Left ventricle myocardium inferior (tissue), 1 donor: ENCODE measurements at regions not wholly inside any gene's neighbourhood (a gene's known extent, or its start where the extent isn't known, plus 50 kb on each side); places are given as distances from the start of the nearest gene placed in this dataset.

Experiments
- DNase-seq: peaks from one replicate; pipeline ENCODE4 v3.0.0-alpha.2; 2020
- H3K27ac ChIP-seq: fragments of 200-600 bp; replicated peaks from 2 replicates; pipeline ENCODE4 v1.8.0; 2021
- H3K27me3 ChIP-seq: fragments of 200-600 bp; 2 replicates; pipeline ENCODE4 v1.8.0; 2021; ENCODE audit warnings: low read depth
- H3K36me3 ChIP-seq: fragments of 200-600 bp; 2 replicates; pipeline ENCODE4 v1.8.0; 2021
- H3K4me1 ChIP-seq: fragments of 200-600 bp; 2 replicates; pipeline ENCODE4 v1.8.0; 2021
- H3K4me3 ChIP-seq: fragments of 200-600 bp; 2 replicates; pipeline ENCODE4 v1.8.0; 2021; ENCODE audit warnings: mild to moderate bottlenecking, moderate library complexity
- H3K9me3 ChIP-seq: fragments of 200-600 bp; replicated peaks from 2 replicates; pipeline ENCODE4 v1.8.0; 2021
- intact Hi-C: fragments of 100-400 bp; cut with micrococcal nuclease; formaldehyde crosslinking; loops from one replicate; pipeline ENCODE4 v1.11.0; 2022
- TF ChIP-seq, protein P1 (sequence below): fragments of 200-600 bp; IDR thresholded peaks from 2 replicates; pipeline ENCODE4 v1.8.0; 2021; ENCODE audit warnings: antibody characterized with exemption, mild to moderate bottlenecking, borderline replicate concordance
- donor health status: DM: no; HTN: yes; CAD: no; lungs with severe emphysema.

GRCh38 chr5:135683189-135683588 lies 104.4 kb upstream of the CXCL14 start:
- intact Hi-C loops: no loop called here
- peaks cover 9% of the 10 kb centered on the region for H3K27me3 ChIP-seq

GRCh38 chr5:135680713-135681112 lies 101.9 kb upstream of the CXCL14 start:
- no peak for DNase-seq
- peaks cover 63% of the 10 kb centered on the region for H3K9me3 ChIP-seq
- TF ChIP-seq, protein P1, sequence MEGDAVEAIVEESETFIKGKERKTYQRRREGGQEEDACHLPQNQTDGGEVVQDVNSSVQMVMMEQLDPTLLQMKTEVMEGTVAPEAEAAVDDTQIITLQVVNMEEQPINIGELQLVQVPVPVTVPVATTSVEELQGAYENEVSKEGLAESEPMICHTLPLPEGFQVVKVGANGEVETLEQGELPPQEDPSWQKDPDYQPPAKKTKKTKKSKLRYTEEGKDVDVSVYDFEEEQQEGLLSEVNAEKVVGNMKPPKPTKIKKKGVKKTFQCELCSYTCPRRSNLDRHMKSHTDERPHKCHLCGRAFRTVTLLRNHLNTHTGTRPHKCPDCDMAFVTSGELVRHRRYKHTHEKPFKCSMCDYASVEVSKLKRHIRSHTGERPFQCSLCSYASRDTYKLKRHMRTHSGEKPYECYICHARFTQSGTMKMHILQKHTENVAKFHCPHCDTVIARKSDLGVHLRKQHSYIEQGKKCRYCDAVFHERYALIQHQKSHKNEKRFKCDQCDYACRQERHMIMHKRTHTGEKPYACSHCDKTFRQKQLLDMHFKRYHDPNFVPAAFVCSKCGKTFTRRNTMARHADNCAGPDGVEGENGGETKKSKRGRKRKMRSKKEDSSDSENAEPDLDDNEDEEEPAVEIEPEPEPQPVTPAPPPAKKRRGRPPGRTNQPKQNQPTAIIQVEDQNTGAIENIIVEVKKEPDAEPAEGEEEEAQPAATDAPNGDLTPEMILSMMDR: no peak

More at GRCh38 chr5:135683189-135683588, 104.4 kb upstream of the CXCL14 start:
- Histone ChIP-seq H3K4me3 (no peak overlapping the region), H3K4me1 (no peaks in the 10 kb centered on the region), H3K27ac (no peak overlapping the region), H3K36me3 (no peaks in the 10 kb centered on the region), H3K9me3 (peaks cover 38% of the 10 kb centered on the region)
- TF ChIP-seq, protein P1: no peak
- no peak for DNase-seq

DNA sequence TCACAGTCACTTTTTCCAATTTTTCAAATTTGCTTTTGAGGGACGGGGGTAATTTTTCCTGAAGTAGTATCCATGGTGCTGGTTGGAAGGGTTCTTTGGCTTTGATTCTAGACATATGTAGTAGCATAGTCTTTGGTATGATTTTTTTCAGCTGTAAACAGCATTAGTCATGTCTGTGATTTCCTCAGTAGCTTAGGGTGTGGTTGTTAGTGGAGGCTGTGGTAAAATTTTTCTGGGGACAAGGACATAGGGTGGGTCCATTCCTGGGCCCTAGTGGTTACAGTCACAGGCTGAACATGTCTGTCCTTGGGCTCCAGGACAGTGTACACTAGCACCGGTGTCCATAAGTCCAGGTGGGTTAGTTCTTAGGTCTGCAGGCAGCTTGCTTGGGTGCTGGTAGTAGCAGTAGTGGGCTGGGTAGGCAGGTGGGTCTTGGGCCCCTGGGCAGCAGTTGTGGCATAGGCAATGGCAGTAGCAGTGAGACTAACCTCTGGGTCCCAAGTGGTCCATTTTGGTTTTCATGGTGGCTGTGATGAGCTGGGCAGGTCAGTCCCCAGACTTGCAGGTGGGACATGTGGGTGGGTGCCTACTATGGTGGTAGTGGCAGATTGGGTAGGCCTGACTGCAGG lies 100.0 kb upstream of the CXCL14 start:
- H3K9me3 ChIP-seq: peaks cover 74% of the 10 kb centered on the region
- no peaks in the 10 kb centered on the region for H3K4me1 ChIP-seq
- no peak for DNase-seq
- H3K27me3 ChIP-seq: no peaks in the 10 kb centered on the region
- TF ChIP-seq, protein P1: no peak
- H3K27ac ChIP-seq: no peak overlapping the region
- intact Hi-C loops: no loop called here
- H3K4me3 ChIP-seq: no peak overlapping the region
- no peaks in the 10 kb centered on the region for H3K36me3 ChIP-seq

More at GRCh38 chr5:135680713-135681112, 101.9 kb upstream of the CXCL14 start:
- H3K4me3 ChIP-seq: no peak overlapping the region
- intact Hi-C loops: no loop called here
- H3K36me3 ChIP-seq: no peaks in the 10 kb centered on the region
- no peaks in the 10 kb centered on the region for H3K4me1 ChIP-seq
- no peak overlapping the region for H3K27ac ChIP-seq
- peaks cover 2% of the 10 kb centered on the region for H3K27me3 ChIP-seq

DNA sequence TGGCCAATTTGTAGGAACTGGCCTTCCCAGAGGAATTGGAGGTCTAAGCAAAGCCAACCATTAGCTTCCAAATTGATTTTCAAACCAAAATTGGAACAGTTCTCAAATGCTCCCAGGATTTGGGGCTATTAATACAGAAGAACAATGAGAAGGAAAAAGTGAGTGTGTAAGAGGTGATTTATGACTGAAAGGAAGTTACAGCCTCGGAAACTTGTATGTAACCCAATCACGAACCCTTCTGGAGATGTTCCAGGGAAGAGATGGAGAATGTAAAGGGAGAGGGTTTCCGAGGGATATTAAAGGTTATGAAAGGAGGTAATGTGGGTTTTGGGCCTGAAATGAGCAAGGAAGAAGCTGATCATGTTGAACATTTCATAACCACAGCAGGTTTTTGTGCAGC lies 93.2 kb upstream of the CXCL14 start:
- intact Hi-C loops: no loop called here
- peaks cover 24% of the 10 kb centered on the region for H3K9me3 ChIP-seq
- TF ChIP-seq, protein P1: no peak
- no peak overlapping the region for H3K4me3 ChIP-seq
- no peak for DNase-seq
- no peaks in the 10 kb centered on the region for H3K4me1 ChIP-seq
- peaks cover 4% of the 10 kb centered on the region for H3K27me3 ChIP-seq
- H3K36me3 ChIP-seq: no peaks in the 10 kb centered on the region
- H3K27ac ChIP-seq: no peak overlapping the region

- Histone ChIP-seq H3K27ac (no peak overlapping the region), H3K27me3 (peaks cover 10% of the 10 kb centered on the region), H3K4me3 (no peak overlapping the region), H3K4me1 (no peaks in the 10 kb centered on the region), H3K9me3 (peaks cover 16% of the 10 kb centered on the region), H3K36me3 (no peaks in the 10 kb centered on the region)
- TF ChIP-seq, protein P1: no peak
- intact Hi-C loops: no loop called here
- DNase-seq: no peak
Observed at GRCh38 chr5:135671052-135671705, 92.4 kb upstream of the CXCL14 start.
